ENCODE measurements at regions not wholly inside any gene's neighbourhood (a gene's known extent, or its start where the extent isn't known, plus 50 kb on each side); places are given as distances from the start of the nearest gene placed in this dataset.

GRCh38 chr13:90402613-90403012 lies 944.9 kb upstream of the MIR17HG start:
- TF ChIP-seq CTCF (conservative IDR thresholded peaks at IDR 0.05; ENCODE audit: low read depth, low read length) (no peak), EZH2 (IDR thresholded peaks at IDR 0.05; ENCODE audit: borderline replicate concordance, low read depth, low read length, poor library complexity, severe bottlenecking) (no peak)

Data from A673 (cell line).